ENCODE measurements at regions not wholly inside any gene's neighbourhood (a gene's known extent, or its start where the extent isn't known, plus 50 kb on each side); places are given as distances from the start of the nearest gene placed in this dataset.
A peak's percentile ranks its signal among the peaks of the same experiment; 100 is the strongest.
"Not testable (repeated sequence)": the region's sequence is repeated elsewhere in the genome, so short reads cannot be mapped to it uniquely, and the experiment has no call there.

DNA sequence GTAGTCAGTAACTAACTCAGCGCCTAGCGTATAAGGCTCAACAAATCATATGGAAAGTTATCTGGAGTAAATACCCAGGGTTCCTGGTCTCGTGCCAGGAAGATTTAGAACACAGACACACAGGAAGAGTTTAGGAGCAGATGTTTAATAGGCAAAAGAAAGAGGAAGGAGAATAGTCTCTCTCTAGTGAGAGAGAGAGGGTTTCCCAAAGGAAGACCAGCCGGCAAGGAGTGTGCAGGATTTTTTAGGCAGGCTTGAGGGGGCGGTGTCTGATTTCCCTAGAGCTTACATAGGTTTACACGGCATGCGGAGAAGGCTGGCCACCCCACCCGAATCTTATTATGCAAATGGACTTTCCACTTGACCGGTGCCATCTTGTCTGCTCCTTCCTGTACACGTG lies 284.0 kb upstream of the FRG1 start:
- Histone ChIP-seq H3K4me3 (no peak overlapping the region), H3K4me1 (no peaks in the 10 kb centered on the region), H3K27ac (no peak overlapping the region), H3K9me3 (no peaks in the 10 kb centered on the region), H3K27me3 (no peaks in the 10 kb centered on the region), H3K36me3 (no peaks in the 10 kb centered on the region)
- intact Hi-C loops (cut with DNase I), result no loop called here
- DNase-seq (no peak), FAIRE-seq (no peak), ATAC-seq (no peak)
- TF ChIP-seq, protein P1, sequence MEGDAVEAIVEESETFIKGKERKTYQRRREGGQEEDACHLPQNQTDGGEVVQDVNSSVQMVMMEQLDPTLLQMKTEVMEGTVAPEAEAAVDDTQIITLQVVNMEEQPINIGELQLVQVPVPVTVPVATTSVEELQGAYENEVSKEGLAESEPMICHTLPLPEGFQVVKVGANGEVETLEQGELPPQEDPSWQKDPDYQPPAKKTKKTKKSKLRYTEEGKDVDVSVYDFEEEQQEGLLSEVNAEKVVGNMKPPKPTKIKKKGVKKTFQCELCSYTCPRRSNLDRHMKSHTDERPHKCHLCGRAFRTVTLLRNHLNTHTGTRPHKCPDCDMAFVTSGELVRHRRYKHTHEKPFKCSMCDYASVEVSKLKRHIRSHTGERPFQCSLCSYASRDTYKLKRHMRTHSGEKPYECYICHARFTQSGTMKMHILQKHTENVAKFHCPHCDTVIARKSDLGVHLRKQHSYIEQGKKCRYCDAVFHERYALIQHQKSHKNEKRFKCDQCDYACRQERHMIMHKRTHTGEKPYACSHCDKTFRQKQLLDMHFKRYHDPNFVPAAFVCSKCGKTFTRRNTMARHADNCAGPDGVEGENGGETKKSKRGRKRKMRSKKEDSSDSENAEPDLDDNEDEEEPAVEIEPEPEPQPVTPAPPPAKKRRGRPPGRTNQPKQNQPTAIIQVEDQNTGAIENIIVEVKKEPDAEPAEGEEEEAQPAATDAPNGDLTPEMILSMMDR (IDR thresholded peaks at IDR 0.05), result no peak
- 69 to 72% methylated on average over 9 to 10 of the region's 10 CpGs for WGBS, 2 donors

DNA sequence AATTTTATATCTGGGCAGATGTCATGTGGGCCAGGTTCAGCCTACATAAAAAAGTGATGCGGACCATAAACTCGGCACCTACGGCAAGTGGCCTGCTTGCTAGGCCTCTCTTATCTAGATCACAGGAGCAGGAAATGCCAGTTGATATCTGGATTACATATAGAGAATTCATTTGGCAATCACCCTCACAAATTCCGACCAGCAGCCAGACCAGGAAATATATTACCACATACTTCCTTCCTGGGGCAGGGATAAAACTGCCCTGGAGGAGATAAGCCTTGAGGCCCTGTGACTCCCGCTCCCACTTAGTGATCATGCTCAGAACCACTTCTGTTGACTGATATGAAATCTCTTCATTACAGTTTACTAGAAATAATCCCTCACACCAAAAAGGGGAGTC lies 282.4 kb upstream of the FRG1 start:
- DNase-seq; H3K4me1 ChIP-seq; H3K36me3 ChIP-seq; H3K27ac ChIP-seq; intact Hi-C loops (cut with DNase I); H3K4me3 ChIP-seq; H3K27me3 ChIP-seq; FAIRE-seq; H3K9me3 ChIP-seq: not testable (repeated sequence)
- ATAC-seq, result peak in 3 of 4 donors; percentile 23 to 50 (median 27)
- WGBS, 2 donors, result 53 to 62% methylated on average over 5 of the region's 5 CpGs

DNA sequence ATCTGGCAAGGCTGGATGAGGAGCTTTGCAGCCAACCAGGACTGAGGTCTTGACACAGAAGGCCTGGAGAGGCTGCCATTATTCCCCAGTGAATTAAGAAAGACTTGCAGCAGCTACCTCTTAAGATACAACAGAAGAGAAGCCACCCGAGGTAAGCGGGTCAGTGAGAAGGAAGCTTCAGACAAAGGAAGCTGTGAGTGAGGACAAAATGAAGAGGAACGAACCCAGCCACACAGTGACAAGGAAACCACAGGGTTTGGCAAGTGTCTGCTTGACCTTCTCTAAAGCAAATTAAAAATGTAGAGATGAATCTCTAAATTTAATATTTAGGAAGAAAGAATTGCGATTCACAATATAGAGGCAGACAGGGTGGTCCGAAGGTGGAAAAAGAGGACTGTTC lies 281.8 kb upstream of the FRG1 start:
- H3K27ac ChIP-seq; FAIRE-seq; H3K27me3 ChIP-seq; DNase-seq; intact Hi-C loops (cut with DNase I); H3K4me1 ChIP-seq; H3K4me3 ChIP-seq; H3K9me3 ChIP-seq; H3K36me3 ChIP-seq: not testable (repeated sequence)
- ATAC-seq, result peak in 2 of 4 donors; percentile 52 to 61
- 63 to 65% methylated on average over 5 of the region's 5 CpGs for WGBS, 2 donors

DNA sequence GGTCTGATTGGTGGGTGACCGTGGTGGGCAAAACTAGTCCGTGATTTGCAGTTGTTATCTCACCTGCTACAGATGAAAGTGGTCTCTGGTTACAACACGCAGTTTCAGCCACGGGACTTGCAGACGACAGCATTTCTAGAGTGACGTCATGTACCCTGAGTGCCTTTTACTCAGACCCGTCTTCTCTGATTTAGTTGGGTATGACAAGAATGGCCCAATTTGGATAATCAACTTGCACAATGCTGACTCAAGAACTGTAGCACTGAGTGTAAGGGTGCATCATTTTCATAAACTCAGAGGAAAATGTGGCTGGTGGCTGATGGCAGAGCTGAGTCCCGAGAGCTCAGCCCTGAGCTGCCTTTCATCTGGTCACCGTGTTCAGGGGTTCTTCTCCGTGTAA lies 281.4 kb upstream of the FRG1 start:
- TF ChIP-seq, protein P1 (IDR thresholded peaks at IDR 0.05), result no peak
- Histone ChIP-seq H3K27me3 (no peaks in the 10 kb centered on the region), H3K36me3 (no peaks in the 10 kb centered on the region), H3K27ac (no peak overlapping the region), H3K4me1 (no peaks in the 10 kb centered on the region), H3K4me3 (no peak overlapping the region), H3K9me3 (no peaks in the 10 kb centered on the region)
- ATAC-seq, result peak in 2 of 4 donors; percentile 23 to 59
- no peak for DNase-seq
- no peak for FAIRE-seq
- intact Hi-C loops (cut with DNase I), result no loop called here
- WGBS, 2 donors, result 73 to 78% methylated on average over 7 to 9 of the region's 10 CpGs

DNA sequence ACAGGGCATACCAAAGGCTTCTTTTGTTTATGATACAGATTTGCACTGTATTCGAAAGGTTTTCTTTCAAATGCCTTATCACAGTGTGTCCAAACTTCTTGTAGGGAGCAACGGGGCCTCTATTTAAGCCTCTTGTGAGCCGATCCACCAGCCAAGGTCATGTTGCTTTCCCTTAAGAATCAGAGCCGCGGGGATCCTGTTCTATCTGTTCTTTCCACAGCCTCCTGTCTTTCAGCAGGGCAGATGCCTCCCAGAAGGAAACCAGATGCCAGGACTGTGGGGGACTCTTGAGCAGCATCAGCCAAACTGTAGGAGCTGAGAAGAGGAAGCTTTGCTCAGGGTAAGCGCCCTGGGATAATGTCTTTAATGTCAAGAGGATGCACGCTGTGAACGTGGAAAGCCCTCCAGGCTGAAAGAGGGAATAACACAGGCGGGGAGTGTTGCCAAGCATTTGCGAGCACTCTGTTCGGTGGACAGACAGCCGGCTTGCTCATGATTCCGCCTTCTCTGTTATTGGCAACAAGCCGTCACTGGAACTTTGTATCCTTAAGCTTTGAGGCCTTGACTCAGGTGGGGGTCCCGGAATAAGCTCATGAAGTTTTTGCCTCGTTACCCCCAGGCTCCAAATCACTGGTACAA lies 279.8 kb upstream of the FRG1 start:
- TF ChIP-seq, protein P1 (IDR thresholded peaks at IDR 0.05), result no peak

DNA sequence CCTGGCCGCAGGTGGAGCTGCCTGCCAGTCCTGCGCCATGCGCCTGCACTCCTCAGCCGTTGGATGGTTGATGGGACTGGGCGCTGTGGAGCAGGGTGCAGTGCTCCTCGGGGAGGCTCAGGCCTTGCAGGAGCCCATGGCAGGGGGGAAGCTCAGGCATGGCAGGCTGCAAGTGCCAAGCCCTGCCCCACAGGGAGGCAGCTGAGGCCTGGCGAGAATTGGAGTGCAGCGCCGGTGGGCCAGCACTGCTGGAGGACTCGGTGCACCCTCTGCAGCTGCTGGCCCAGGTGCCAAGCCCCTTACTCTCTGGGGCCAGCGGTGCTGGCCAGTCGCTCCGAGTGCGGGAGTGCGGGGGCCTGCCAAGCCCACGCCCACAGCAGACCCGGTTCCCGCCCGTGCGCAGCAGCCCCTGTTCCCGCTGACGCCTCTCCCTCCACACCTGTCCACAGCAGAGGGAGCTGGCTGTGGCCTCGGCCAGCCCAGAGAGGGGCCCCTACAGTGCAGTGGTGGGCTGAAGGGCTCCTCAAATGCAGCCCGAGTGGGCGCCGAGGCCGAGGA lies 275.9 kb upstream of the FRG1 start:
- H3K4me1 ChIP-seq, result no peaks in the 10 kb centered on the region
- intact Hi-C loops (cut with DNase I), result no loop called here
- TF ChIP-seq, protein P1 (IDR thresholded peaks at IDR 0.05), result no peak
- DNase-seq (peak in 1 of 6 donors; percentile 52), ATAC-seq (no peak), FAIRE-seq (no peak)
- no peak overlapping the region for H3K27ac ChIP-seq
- no peaks in the 10 kb centered on the region for H3K27me3 ChIP-seq
- H3K9me3 ChIP-seq, result no peaks in the 10 kb centered on the region
- H3K36me3 ChIP-seq, result no peaks in the 10 kb centered on the region
- no peak overlapping the region for H3K4me3 ChIP-seq
- WGBS, 2 donors, result 89 to 91% methylated on average over 27 of the region's 27 CpGs

More for the DNA sequence above, 279.8 kb upstream of the FRG1 start:
- Histone ChIP-seq H3K27me3 (no peaks in the 10 kb centered on the region), H3K4me3 (no peak overlapping the region), H3K27ac (no peak overlapping the region), H3K36me3 (no peaks in the 10 kb centered on the region), H3K4me1 (no peaks in the 10 kb centered on the region), H3K9me3 (no peaks in the 10 kb centered on the region)
- FAIRE-seq (no peak), DNase-seq (no peak), ATAC-seq (no peak)
- intact Hi-C loops (cut with DNase I), result no loop called here
- WGBS, 2 donors, result 68 to 73% methylated on average over 15 to 16 of the region's 16 CpGs

DNA sequence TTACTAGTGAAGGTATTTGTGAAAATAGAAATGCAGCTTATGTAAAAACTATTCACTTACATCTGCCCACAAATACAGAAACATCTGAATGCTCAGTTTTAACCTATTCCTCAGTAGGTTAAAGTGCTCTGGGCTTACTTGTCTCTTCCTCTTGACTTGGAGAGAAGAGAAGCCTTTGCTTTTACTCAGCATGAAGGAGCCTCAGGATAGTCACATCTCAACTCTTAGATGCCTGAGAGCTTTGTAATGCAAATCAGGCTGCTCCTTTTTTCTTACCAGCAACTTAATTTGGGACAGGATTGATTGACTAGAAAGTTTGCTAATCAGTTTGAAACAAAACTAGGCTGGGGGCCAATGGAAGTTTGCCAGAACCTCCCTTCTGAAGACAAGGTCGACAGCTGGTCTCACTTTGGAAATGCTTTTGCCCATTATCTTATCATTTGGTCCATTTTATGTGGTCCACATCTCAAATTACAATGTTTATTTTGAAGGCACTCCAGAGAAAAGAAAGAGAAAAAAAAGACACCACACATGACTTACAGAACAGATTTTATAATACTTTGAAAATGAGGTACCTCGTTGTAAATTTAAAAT lies 274.9 kb upstream of the FRG1 start:
- H3K4me3 ChIP-seq; H3K9me3 ChIP-seq; ATAC-seq; intact Hi-C loops (cut with DNase I); FAIRE-seq; H3K36me3 ChIP-seq; H3K27ac ChIP-seq; H3K27me3 ChIP-seq; H3K4me1 ChIP-seq; DNase-seq: not testable (repeated sequence)
- 6 to 8% methylated on average over 2 of the region's 2 CpGs for WGBS, 2 donors

DNA sequence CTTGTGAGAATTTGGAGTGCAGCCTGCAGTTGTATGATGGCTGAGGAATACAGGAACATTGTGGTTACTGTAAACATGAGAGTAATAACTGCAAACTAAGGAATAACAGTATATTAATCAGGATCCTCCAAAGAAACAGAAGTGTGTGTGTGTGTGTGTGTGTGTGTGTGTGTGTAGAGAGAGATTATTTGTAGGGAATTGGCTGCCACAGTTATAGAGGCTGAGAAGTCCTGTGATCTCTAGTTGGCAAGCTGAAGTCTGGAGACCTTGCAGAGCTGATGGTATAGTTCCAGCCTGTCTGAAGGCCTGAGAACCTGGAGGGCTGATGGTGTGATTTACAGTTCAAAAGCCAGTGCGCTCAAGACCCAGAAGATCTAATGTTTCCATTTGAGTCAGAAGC lies 273.3 kb upstream of the FRG1 start:
- H3K4me3 ChIP-seq; intact Hi-C loops (cut with DNase I); H3K4me1 ChIP-seq; H3K36me3 ChIP-seq; H3K9me3 ChIP-seq; DNase-seq; H3K27me3 ChIP-seq; ATAC-seq; FAIRE-seq; H3K27ac ChIP-seq: not testable (repeated sequence)
- WGBS, 2 donors, result no CpG with 5 or more reads among the region's 1 CpG

Measured in pancreas (tissue), 10 donors.